ENCODE measurements at regions not wholly inside any gene's neighbourhood (a gene's known extent, or its start where the extent isn't known, plus 50 kb on each side); places are given as distances from the start of the nearest gene placed in this dataset.

DNA sequence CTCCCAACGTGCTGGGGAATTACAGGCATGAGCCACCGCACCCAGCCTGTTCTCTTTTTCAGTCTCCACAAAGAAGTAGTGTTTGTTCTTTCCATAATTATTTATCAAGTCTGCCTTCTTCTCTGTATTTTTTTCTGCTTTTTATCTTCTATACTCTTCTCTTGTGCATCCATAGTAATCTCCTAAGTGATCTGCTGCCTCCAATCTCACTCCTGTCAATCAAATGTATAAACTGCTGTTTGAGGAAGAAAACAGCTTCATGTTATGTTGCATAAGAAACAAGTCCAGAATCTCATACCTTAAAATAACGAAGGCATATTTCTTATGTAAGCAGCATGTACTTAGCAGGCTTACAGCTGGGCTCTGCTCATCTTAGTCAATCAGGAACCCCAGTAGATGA lies 801.6 kb upstream of the NR2F2 start:
- TF ChIP-seq CTCF (IDR thresholded peaks at IDR 0.05; ENCODE audit: extremely low read depth, insufficient read depth, missing control alignments), result no peak
- in situ Hi-C loops (cut with MboI; ENCODE audit: low pct_unique_long_range_greater_than_20kb, low sequenced_read_pairs, unreplicated experiment), result no loop called here

DNA sequence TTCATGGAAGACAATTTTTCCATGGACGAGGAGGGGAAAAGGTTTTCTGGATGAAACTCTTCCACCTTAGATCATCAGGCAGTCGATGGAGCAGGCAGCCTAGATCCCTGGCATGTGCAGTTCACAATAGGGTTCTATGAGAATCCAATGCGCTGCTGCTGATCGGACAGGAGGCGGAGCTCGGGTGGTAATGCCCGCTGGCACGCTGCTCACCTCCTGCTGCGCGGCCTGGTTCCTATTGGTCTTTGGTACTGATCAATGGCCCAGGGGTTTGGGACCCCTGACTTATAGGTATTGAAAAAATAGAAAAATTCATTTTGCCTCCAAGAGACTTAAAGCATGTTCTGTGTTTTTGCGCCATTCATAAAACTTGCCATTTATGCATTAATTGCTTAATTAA lies 793.9 kb upstream of the NR2F2 start:
- no peak for DNase-seq (ENCODE audit: low spot score)
- no peak for TF ChIP-seq CTCF (IDR thresholded peaks at IDR 0.05; ENCODE audit: extremely low read depth, insufficient read depth, missing control alignments)
- in situ Hi-C loops (cut with MboI; ENCODE audit: low pct_unique_long_range_greater_than_20kb, low sequenced_read_pairs, unreplicated experiment), result no loop called here

More for the DNA sequence above, 801.6 kb upstream of the NR2F2 start:
- no peak for DNase-seq (ENCODE audit: low spot score)

DNA sequence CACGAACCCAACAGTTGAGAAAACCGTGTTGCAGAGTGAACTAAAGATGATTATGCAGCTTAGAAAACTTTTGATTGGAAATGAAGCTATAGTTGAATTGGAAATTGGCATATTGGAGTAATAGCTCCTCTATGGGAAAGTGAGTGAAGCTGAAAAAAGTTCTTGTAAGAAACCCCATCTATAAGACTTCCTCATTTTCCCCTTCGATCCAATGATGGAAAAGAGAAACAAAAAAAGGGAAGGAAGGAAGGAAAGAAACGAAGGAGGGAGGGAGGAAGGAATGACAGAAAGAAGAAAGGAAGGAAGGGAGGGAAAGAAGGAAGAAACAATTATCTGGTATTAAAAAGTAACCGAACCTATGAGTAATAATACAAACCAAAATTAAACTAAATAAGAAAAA lies 791.8 kb upstream of the NR2F2 start:
- in situ Hi-C loops (cut with MboI; ENCODE audit: low pct_unique_long_range_greater_than_20kb, low sequenced_read_pairs, unreplicated experiment), result no loop called here
- no peak for TF ChIP-seq CTCF (IDR thresholded peaks at IDR 0.05; ENCODE audit: extremely low read depth, insufficient read depth, missing control alignments)
- DNase-seq (ENCODE audit: low spot score), result no peak

DNA sequence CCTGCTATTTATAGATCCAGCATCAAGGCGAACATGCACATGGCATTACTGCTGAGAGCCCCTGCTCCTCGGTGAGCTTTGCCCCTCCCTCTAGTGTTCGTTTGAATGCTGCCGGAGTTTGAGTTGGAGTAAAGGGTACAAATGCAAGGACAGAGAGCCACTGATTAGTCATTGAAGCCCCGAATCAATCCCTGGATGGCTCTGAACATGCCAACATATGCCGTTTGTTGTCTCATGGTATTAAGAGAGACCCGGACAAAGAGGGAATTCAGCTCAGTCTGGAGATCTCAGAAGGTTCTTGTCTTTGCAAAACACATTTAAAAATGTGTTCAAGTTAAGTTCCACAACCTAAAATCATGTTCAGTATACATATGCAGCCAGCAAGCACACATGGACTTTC lies 789.2 kb upstream of the NR2F2 start:
- no peak for DNase-seq (ENCODE audit: low spot score)
- TF ChIP-seq CTCF (IDR thresholded peaks at IDR 0.05; ENCODE audit: extremely low read depth, insufficient read depth, missing control alignments), result no peak
- in situ Hi-C loops (cut with MboI; ENCODE audit: low pct_unique_long_range_greater_than_20kb, low sequenced_read_pairs, unreplicated experiment), result no loop called here

- in situ Hi-C loops (cut with MboI; ENCODE audit: low pct_unique_long_range_greater_than_20kb, low sequenced_read_pairs, unreplicated experiment), result no loop called here
- TF ChIP-seq CTCF (IDR thresholded peaks at IDR 0.05; ENCODE audit: extremely low read depth, insufficient read depth, missing control alignments), result no peak
- DNase-seq (ENCODE audit: low spot score), result no peak
Measured at GRCh38 chr15:95549168-95549738, 781.2 kb upstream of the NR2F2 start.

- no peak for DNase-seq (ENCODE audit: low spot score)
- no peak for TF ChIP-seq CTCF (IDR thresholded peaks at IDR 0.05; ENCODE audit: extremely low read depth, insufficient read depth, missing control alignments)
- in situ Hi-C loops (cut with MboI; ENCODE audit: low pct_unique_long_range_greater_than_20kb, low sequenced_read_pairs, unreplicated experiment), result no loop called here
Measured at GRCh38 chr15:95550702-95551101, 779.8 kb upstream of the NR2F2 start.

- in situ Hi-C loops (cut with MboI; ENCODE audit: low pct_unique_long_range_greater_than_20kb, low sequenced_read_pairs, unreplicated experiment), result no loop called here
Measured at GRCh38 chr15:95556225-95556624, 774.3 kb upstream of the NR2F2 start.

More at GRCh38 chr15:95556225-95556624, 774.3 kb upstream of the NR2F2 start:
- DNase-seq (ENCODE audit: low spot score), result no peak
- no peak for TF ChIP-seq CTCF (IDR thresholded peaks at IDR 0.05; ENCODE audit: extremely low read depth, insufficient read depth, missing control alignments)
